22Rv1 (cell line): ENCODE measurements at regions not wholly inside any gene's neighbourhood (a gene's known extent, or its start where the extent isn't known, plus 50 kb on each side); places are given as distances from the start of the nearest gene placed in this dataset.

Source experiments
- CTCF ChIP-seq: fragments of 450-650 bp; IDR thresholded peaks from 2 replicates; pipeline ENCODE4 v1.5.1; 2017; ENCODE audit warnings: mild to moderate bottlenecking
- ZFX ChIP-seq: fragments of 450-650 bp; IDR thresholded peaks from 2 replicates; pipeline ENCODE4 v1.6.1; 2017; ENCODE audit warnings: antibody characterized with exemption, borderline replicate concordance

GRCh38 chr2:128633501-128633900 is 314.8 kb upstream of the HS6ST1 start:
- no peak for TF ChIP-seq CTCF
- no peak for TF ChIP-seq ZFX
